Neural cell (in vitro differentiated cells): ENCODE measurements at regions not wholly inside any gene's neighbourhood (a gene's known extent, or its start where the extent isn't known, plus 50 kb on each side); places are given as distances from the start of the nearest gene placed in this dataset.

ENCODE experiments used
- CTCF ChIP-seq: fragments of 450-650 bp; IDR thresholded peaks from 2 replicates; pipeline ENCODE4 v1.5.1; 2014; ENCODE audit warnings: antibody characterized with exemption, mild to moderate bottlenecking, moderate library complexity; ENCODE audit not compliant: poor library complexity, severe bottlenecking
- EP300 ChIP-seq: fragments of 450-650 bp; conservative IDR thresholded peaks from 2 replicates; pipeline ENCODE4 v1.6.1; 2014; ENCODE audit warnings: antibody characterized with exemption, mild to moderate bottlenecking, moderate library complexity; ENCODE audit not compliant: poor library complexity, severe bottlenecking
- EZH2 ChIP-seq: fragments of 200-600, 300-800 bp; shearing (Covaris generic), sonication (generic); IDR thresholded peaks from 2 replicates; pipeline ENCODE4 v1.6.1; 2014; ENCODE audit warnings: antibody characterized with exemption, low read length, borderline replicate concordance, mild to moderate bottlenecking; ENCODE audit not compliant: insufficient read depth, poor library complexity, severe bottlenecking
- POLR2AphosphoS5 ChIP-seq: IDR thresholded peaks from 2 replicates; pipeline ENCODE4 v1.6.1; 2012
- RAD21 ChIP-seq: fragments of 450-650 bp; conservative IDR thresholded peaks from 2 replicates; pipeline ENCODE4 v1.6.1; 2014; ENCODE audit warnings: antibody characterized with exemption, mild to moderate bottlenecking, moderate library complexity
- REST ChIP-seq: IDR thresholded peaks from 2 replicates; pipeline ENCODE4 v1.6.1; 2012; ENCODE audit warnings: borderline replicate concordance
- SMC3 ChIP-seq: fragments of 450-650 bp; conservative IDR thresholded peaks from 2 replicates; pipeline ENCODE4 v1.6.1; 2014; ENCODE audit warnings: antibody characterized with exemption, mild to moderate bottlenecking, moderate library complexity; ENCODE audit not compliant: poor library complexity

GRCh38 chr1:232875536-232875935 lies 70.3 kb downstream of the MAP10 start:
- TF ChIP-seq CTCF (no peak), REST (no peak), EZH2 (no peak), SMC3 (no peak), EP300 (no peak), RAD21 (no peak), POLR2AphosphoS5 (no peak)
